T-helper 2 cell treated with Interferon-gamma antibody and Interleukin-4, amounts not matched to agents 5 μg/mL and 100 μg/mL, for 36 hours (primary cell): ENCODE measurements at regions not wholly inside any gene's neighbourhood (a gene's known extent, or its start where the extent isn't known, plus 50 kb on each side); places are given as distances from the start of the nearest gene placed in this dataset.

Source experiments
- DNase-seq: peaks from one replicate; pipeline ENCODE4 v3.0.0; 2021; ENCODE audit warnings: low spot score
- H3K27ac Mint-ChIP-seq: one replicate; pipeline ENCODE4 v1.8.0; 2021; ENCODE audit warnings: mild to moderate bottlenecking, mixed read lengths
- H3K27me3 Mint-ChIP-seq: one replicate; pipeline ENCODE4 v1.8.0; 2021; ENCODE audit warnings: low read depth, mixed read lengths
- H3K36me3 Mint-ChIP-seq: one replicate; pipeline ENCODE4 v1.8.0; 2021; ENCODE audit warnings: low read depth, mixed read lengths
- H3K4me1 Mint-ChIP-seq: one replicate; pipeline ENCODE4 v1.8.0; 2021; ENCODE audit warnings: low read depth, mixed read lengths
- H3K4me3 Mint-ChIP-seq: one replicate; pipeline ENCODE4 v1.8.0; 2022; ENCODE audit warnings: mild to moderate bottlenecking, moderate library complexity, mixed read lengths
- H3K9me3 Mint-ChIP-seq: one replicate; pipeline ENCODE4 v1.8.0; 2021; ENCODE audit warnings: mixed read lengths

GRCh38 chr11:38481391-38481790, 1883.4 kb upstream of the RAG2 start:
- Mint-ChIP-seq H3K9me3 (peaks cover 32% of the 10 kb centered on the region), H3K27me3 (no peaks in the 10 kb centered on the region), H3K4me1 (no peaks in the 10 kb centered on the region), H3K4me3 (no peak overlapping the region), H3K27ac (no peak overlapping the region), H3K36me3 (no peaks in the 10 kb centered on the region)
- DNase-seq, result no peak

GRCh38 chr11:38476808-38477575, 1879.0 kb upstream of the RAG2 start:
- H3K9me3 Mint-ChIP-seq, result peaks cover 35% of the 10 kb centered on the region
- H3K27me3 Mint-ChIP-seq, result no peaks in the 10 kb centered on the region
- no peak overlapping the region for H3K4me3 Mint-ChIP-seq
- no peaks in the 10 kb centered on the region for H3K4me1 Mint-ChIP-seq
- no peak for DNase-seq
- no peaks in the 10 kb centered on the region for H3K36me3 Mint-ChIP-seq
- H3K27ac Mint-ChIP-seq, result no peak overlapping the region

GRCh38 chr11:38461751-38462150, 1863.7 kb upstream of the RAG2 start:
- H3K4me3 Mint-ChIP-seq, result no peak overlapping the region
- H3K4me1 Mint-ChIP-seq, result no peaks in the 10 kb centered on the region
- no peaks in the 10 kb centered on the region for H3K27me3 Mint-ChIP-seq
- no peaks in the 10 kb centered on the region for H3K36me3 Mint-ChIP-seq
- H3K9me3 Mint-ChIP-seq, result peaks cover 34% of the 10 kb centered on the region
- no peak overlapping the region for H3K27ac Mint-ChIP-seq
- DNase-seq, result no peak

GRCh38 chr11:38460896-38461295, 1862.9 kb upstream of the RAG2 start:
- no peaks in the 10 kb centered on the region for H3K36me3 Mint-ChIP-seq
- no peak for DNase-seq
- no peak overlapping the region for H3K4me3 Mint-ChIP-seq

GRCh38 chr11:38460429-38460828, 1862.4 kb upstream of the RAG2 start:
- Mint-ChIP-seq H3K4me3 (no peak overlapping the region), H3K27ac (no peak overlapping the region), H3K27me3 (no peaks in the 10 kb centered on the region), H3K9me3 (peaks cover 32% of the 10 kb centered on the region), H3K36me3 (no peaks in the 10 kb centered on the region), H3K4me1 (no peaks in the 10 kb centered on the region)
- DNase-seq, result no peak

More at GRCh38 chr11:38460896-38461295, 1862.9 kb upstream of the RAG2 start:
- Mint-ChIP-seq H3K27me3 (no peaks in the 10 kb centered on the region), H3K9me3 (peaks cover 33% of the 10 kb centered on the region), H3K4me1 (no peaks in the 10 kb centered on the region), H3K27ac (no peak overlapping the region)

- DNase-seq, result no peak
Measured at GRCh38 chr11:38456371-38456770, 1858.3 kb upstream of the RAG2 start.

GRCh38 chr11:38448284-38448683, 1850.2 kb upstream of the RAG2 start:
- H3K27me3 Mint-ChIP-seq, result no peaks in the 10 kb centered on the region
- peaks cover 24% of the 10 kb centered on the region for H3K9me3 Mint-ChIP-seq
- H3K36me3 Mint-ChIP-seq, result no peaks in the 10 kb centered on the region
- H3K27ac Mint-ChIP-seq, result no peak overlapping the region
- H3K4me1 Mint-ChIP-seq, result no peaks in the 10 kb centered on the region
- H3K4me3 Mint-ChIP-seq, result no peak overlapping the region
- no peak for DNase-seq

More at GRCh38 chr11:38456371-38456770, 1858.3 kb upstream of the RAG2 start:
- Mint-ChIP-seq H3K27ac (no peak overlapping the region), H3K27me3 (no peaks in the 10 kb centered on the region), H3K9me3 (peaks cover 29% of the 10 kb centered on the region), H3K4me1 (no peaks in the 10 kb centered on the region), H3K4me3 (no peak overlapping the region), H3K36me3 (no peaks in the 10 kb centered on the region)

GRCh38 chr11:38446336-38446735, 1848.3 kb upstream of the RAG2 start:
- DNase-seq, result no peak
- Mint-ChIP-seq H3K36me3 (no peaks in the 10 kb centered on the region), H3K27me3 (no peaks in the 10 kb centered on the region), H3K4me3 (no peak overlapping the region), H3K27ac (no peak overlapping the region), H3K9me3 (peaks cover 31% of the 10 kb centered on the region), H3K4me1 (no peaks in the 10 kb centered on the region)

- Mint-ChIP-seq H3K4me3 (no peak overlapping the region), H3K27ac (no peak overlapping the region), H3K4me1 (no peaks in the 10 kb centered on the region), H3K9me3 (peaks cover 48% of the 10 kb centered on the region), H3K27me3 (no peaks in the 10 kb centered on the region), H3K36me3 (no peaks in the 10 kb centered on the region)
- DNase-seq, result no peak
Measured at GRCh38 chr11:38438091-38438490, 1840.1 kb upstream of the RAG2 start.

DNA sequence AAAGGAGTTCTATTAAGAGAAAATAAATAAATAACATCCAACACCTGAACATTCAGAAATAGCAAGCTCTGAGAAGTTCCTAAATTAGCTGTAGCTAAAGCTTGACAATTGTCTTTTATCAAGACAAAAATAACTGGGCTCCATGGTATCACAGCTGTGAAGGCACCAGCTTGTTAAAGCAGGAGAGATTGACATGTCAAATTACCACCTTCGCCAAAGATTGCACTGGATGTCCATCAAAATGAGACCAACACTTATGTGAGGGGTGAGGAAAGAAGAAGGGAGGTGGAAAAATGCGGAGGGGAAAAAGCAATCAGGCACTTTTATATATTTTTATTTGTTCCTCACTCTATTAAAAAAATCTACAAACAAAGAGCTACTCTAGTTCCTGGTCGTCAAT, 1827.5 kb upstream of the RAG2 start:
- Mint-ChIP-seq H3K9me3 (peaks cover 26% of the 10 kb centered on the region), H3K27me3 (no peaks in the 10 kb centered on the region)
- DNase-seq, result no peak

GRCh38 chr11:38423042-38423441, 1825.0 kb upstream of the RAG2 start:
- Mint-ChIP-seq H3K27ac (no peak overlapping the region), H3K4me3 (no peak overlapping the region), H3K36me3 (no peaks in the 10 kb centered on the region), H3K4me1 (no peaks in the 10 kb centered on the region), H3K27me3 (no peaks in the 10 kb centered on the region), H3K9me3 (peaks cover 26% of the 10 kb centered on the region)
- no peak for DNase-seq

More for the DNA sequence above, 1827.5 kb upstream of the RAG2 start:
- Mint-ChIP-seq H3K4me1 (no peaks in the 10 kb centered on the region), H3K4me3 (no peak overlapping the region), H3K36me3 (no peaks in the 10 kb centered on the region), H3K27ac (no peak overlapping the region)

DNA sequence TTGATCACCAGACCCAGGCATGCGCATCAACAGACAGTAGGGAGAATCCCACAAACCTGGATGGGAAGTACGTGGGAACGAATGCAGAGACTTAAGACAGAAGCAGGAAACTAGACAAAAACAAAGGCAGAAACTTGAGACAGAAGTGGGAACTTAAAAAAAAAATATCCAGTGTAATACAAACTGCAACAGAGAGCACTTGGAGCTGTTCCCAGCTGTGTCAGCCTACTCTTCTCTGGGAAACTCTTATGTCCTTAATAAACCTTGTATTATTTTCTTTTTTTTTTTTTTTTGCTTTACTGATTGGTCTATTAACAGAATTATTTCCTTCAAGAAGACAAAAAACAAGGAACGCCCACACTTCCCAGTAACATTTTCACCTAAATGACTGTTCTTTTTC, 1818.1 kb upstream of the RAG2 start:
- no peaks in the 10 kb centered on the region for H3K4me1 Mint-ChIP-seq
- peaks cover 62% of the 10 kb centered on the region for H3K9me3 Mint-ChIP-seq
- no peak for DNase-seq
- no peak overlapping the region for H3K27ac Mint-ChIP-seq
- no peaks in the 10 kb centered on the region for H3K36me3 Mint-ChIP-seq
- no peaks in the 10 kb centered on the region for H3K27me3 Mint-ChIP-seq
- no peak overlapping the region for H3K4me3 Mint-ChIP-seq

DNA sequence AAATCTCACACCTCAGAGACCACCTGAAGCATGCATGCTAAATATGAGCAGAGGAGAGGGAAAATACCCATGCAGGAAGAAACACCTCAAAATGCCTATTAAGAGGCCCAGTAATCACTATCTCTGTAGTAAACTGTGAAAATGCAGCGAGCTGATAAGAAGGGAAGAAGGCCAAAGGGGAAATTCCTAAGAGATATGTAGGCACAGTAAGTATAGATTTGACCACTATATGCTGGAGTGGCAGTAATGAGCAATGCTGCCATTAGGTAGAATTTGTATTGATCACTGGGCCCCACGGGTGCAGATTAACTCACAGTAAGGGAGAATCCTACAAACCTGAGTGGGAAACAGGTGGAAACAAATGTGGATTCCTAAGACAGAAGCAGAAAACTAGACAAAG, 1813.1 kb upstream of the RAG2 start:
- no peaks in the 10 kb centered on the region for H3K36me3 Mint-ChIP-seq
- H3K4me1 Mint-ChIP-seq, result no peaks in the 10 kb centered on the region
- no peaks in the 10 kb centered on the region for H3K27me3 Mint-ChIP-seq
- no peak for DNase-seq
- peaks cover 60% of the 10 kb centered on the region for H3K9me3 Mint-ChIP-seq
- H3K4me3 Mint-ChIP-seq, result no peak overlapping the region
- H3K27ac Mint-ChIP-seq, result no peak overlapping the region

- Mint-ChIP-seq H3K9me3 (peaks cover 42% of the 10 kb centered on the region), H3K4me1 (no peaks in the 10 kb centered on the region), H3K27ac (no peak overlapping the region), H3K36me3 (peaks cover 1% of the 10 kb centered on the region), H3K27me3 (no peaks in the 10 kb centered on the region), H3K4me3 (no peak overlapping the region)
- no peak for DNase-seq
Measured at GRCh38 chr11:38402063-38402462, 1804.0 kb upstream of the RAG2 start.

DNA sequence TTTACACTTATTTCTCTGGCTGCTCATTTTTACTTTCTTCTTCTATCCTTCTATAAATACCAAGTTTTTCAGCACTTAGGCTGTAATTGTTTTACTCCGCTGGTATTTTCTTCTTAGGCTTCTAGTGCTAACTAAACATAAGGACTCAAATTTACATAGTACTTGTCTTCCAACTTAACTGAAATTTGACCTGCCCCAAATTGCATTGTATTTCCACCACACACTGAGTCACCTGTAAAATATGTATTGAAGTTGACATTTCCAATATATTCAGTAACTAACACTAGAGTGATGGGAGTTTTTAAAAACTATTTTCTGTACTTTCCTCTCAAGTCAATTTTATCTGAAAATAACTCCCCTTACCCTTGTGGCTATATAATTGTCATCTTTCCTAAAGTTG, 1794.1 kb upstream of the RAG2 start:
- Mint-ChIP-seq H3K4me3 (no peak overlapping the region), H3K27me3 (no peaks in the 10 kb centered on the region), H3K9me3 (peaks cover 37% of the 10 kb centered on the region), H3K4me1 (no peaks in the 10 kb centered on the region), H3K36me3 (no peaks in the 10 kb centered on the region), H3K27ac (no peak overlapping the region)
- DNase-seq, result no peak
